ENCODE measurements at regions not wholly inside any gene's neighbourhood (a gene's known extent, or its start where the extent isn't known, plus 50 kb on each side); places are given as distances from the start of the nearest gene placed in this dataset.

DNA sequence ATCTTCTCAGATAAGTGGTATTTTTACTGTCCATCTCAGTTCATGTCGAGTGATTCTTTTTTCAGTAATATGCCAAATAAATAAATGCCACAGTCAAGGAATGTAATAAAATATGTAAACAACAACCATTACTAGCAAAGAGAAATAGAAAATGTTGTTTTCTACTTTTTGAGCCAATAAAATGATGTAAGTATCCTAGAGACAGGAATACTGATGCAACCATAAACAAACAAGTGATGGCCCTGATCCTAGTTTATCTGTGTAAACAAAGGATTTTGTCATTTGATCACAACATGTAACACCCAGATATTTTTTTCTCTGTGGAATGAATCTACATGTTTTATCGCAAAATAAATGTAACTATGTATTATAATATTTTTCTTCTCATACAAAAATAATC lies 1852.8 kb downstream of the EFNA5 start:
- H3K4me1 ChIP-seq: no peaks in the 10 kb centered on the region
- TF ChIP-seq, protein P1, sequence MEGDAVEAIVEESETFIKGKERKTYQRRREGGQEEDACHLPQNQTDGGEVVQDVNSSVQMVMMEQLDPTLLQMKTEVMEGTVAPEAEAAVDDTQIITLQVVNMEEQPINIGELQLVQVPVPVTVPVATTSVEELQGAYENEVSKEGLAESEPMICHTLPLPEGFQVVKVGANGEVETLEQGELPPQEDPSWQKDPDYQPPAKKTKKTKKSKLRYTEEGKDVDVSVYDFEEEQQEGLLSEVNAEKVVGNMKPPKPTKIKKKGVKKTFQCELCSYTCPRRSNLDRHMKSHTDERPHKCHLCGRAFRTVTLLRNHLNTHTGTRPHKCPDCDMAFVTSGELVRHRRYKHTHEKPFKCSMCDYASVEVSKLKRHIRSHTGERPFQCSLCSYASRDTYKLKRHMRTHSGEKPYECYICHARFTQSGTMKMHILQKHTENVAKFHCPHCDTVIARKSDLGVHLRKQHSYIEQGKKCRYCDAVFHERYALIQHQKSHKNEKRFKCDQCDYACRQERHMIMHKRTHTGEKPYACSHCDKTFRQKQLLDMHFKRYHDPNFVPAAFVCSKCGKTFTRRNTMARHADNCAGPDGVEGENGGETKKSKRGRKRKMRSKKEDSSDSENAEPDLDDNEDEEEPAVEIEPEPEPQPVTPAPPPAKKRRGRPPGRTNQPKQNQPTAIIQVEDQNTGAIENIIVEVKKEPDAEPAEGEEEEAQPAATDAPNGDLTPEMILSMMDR (IDR thresholded peaks at IDR 0.05): no peak

DNA sequence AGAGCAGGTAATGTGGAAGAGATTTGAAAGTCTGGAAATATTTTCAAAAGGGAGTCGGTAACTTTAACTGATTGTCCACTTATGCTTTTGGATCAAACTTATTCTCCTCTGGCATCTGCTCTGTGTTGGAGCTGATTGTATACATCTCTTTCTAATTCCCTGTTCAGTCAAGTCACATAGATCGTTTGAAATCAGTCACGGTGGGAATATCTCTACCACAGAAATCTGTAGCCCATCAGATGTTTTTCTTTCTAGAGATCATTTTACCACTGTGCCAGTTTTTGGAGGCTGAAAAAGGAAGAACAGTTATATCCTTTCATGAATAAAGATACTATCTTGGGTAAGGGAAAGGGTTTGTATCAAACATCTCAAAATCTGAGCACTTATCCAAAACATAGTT lies 1853.3 kb downstream of the EFNA5 start:
- Histone ChIP-seq H3K4me3 (no peak overlapping the region), H3K4me1 (no peaks in the 10 kb centered on the region), H3K36me3 (no peaks in the 10 kb centered on the region), H3K27ac (no peak overlapping the region), H3K27me3 (no peaks in the 10 kb centered on the region), H3K9me3 (no peaks in the 10 kb centered on the region)
- TF ChIP-seq, protein P1 (IDR thresholded peaks at IDR 0.05): no peak
- no peak for DNase-seq (ENCODE audit: low spot score)

More for the DNA sequence above, 1852.8 kb downstream of the EFNA5 start:
- no peaks in the 10 kb centered on the region for H3K36me3 ChIP-seq
- DNase-seq (ENCODE audit: low spot score): no peak
- H3K4me3 ChIP-seq: no peak overlapping the region
- H3K9me3 ChIP-seq: no peaks in the 10 kb centered on the region
- H3K27me3 ChIP-seq: no peaks in the 10 kb centered on the region
- H3K27ac ChIP-seq: no peak overlapping the region

DNA sequence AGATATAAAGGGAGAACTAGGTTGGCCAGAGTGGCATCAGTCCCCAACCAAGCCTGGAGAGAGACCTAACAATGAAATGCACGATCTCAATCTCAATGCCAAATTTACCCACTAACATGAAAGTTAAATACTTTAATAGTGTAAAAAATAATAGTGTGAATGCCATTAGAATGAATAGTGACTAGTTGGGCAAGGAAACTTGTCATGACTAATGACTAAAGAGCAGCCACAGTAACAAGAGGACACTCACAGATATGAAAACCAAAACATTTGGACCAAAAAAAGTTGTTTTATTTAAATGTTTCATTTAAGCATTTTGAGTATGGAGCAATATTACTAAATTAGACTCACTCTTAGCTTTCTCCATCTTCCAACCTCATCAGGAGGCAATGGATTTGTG lies 1853.8 kb downstream of the EFNA5 start:
- Histone ChIP-seq H3K4me3 (no peak overlapping the region), H3K4me1 (no peaks in the 10 kb centered on the region), H3K27me3 (no peaks in the 10 kb centered on the region), H3K9me3 (no peaks in the 10 kb centered on the region), H3K36me3 (no peaks in the 10 kb centered on the region), H3K27ac (no peak overlapping the region)
- DNase-seq (ENCODE audit: low spot score): no peak
- TF ChIP-seq, protein P1 (IDR thresholded peaks at IDR 0.05): no peak

DNA sequence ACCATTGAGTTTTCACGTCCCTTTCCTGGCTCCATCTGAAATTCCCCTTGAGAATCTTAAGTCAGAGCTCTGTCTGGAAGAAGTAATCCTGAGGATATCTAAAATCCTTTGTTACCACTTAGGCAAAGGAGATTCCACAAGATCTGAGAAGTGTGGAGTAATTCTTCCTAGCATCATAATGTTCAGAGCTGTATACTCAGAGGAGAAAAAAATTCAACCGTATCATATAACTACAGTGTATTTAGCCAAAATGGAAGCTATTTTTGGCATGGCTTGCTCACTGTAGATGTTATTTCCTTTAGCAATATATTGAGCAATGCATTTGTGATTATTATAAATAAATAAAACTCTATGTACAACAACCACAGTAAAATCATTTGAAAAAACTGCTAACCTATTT lies 1858.4 kb downstream of the EFNA5 start:
- Histone ChIP-seq H3K4me3 (no peak overlapping the region), H3K9me3 (no peaks in the 10 kb centered on the region), H3K27me3 (no peaks in the 10 kb centered on the region), H3K27ac (no peak overlapping the region), H3K4me1 (no peaks in the 10 kb centered on the region), H3K36me3 (no peaks in the 10 kb centered on the region)
- TF ChIP-seq, protein P1 (IDR thresholded peaks at IDR 0.05): no peak
- no peak for DNase-seq (ENCODE audit: low spot score)

DNA sequence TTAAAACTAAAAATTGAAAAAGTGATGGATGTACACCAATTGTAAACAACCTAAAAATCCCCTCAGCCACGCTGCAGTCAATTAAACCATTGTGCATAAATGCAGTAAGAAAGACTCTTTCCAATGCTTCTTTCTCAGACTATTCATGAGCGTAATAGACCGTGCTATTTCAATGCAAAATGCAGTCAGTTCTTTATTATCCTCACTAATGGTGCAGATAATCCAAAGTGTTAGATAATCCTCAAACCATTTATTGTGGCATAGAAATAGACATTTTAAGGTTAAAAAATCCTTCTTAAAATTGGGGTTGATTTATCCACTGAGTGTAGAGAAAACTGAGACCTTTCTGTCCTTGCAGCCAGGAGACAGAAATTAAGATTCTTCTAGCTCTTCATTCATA lies 1862.8 kb downstream of the EFNA5 start:
- H3K4me3 ChIP-seq: no peak overlapping the region
- no peaks in the 10 kb centered on the region for H3K4me1 ChIP-seq
- H3K36me3 ChIP-seq: no peaks in the 10 kb centered on the region
- TF ChIP-seq, protein P1 (IDR thresholded peaks at IDR 0.05): no peak
- no peaks in the 10 kb centered on the region for H3K27me3 ChIP-seq
- no peak overlapping the region for H3K27ac ChIP-seq
- DNase-seq (ENCODE audit: low spot score): no peak
- no peaks in the 10 kb centered on the region for H3K9me3 ChIP-seq

DNA sequence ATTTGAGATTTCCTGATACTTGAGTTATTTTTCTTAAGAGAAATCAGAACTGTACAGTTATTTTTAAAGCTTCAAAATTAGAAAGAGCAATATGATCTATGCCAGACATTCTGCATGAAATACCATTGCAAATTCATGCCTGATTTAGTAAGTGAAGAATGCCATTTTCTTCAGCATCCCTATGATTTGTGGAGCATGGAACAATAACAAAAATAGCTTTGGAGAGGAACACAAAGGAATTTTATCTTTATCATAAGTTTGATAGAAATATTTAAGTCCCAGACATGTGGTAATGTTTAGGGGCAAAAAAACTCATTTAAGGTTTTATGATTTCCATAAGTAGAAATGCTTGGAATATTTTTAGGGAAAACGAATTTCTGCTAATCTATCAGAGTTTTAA lies 1863.4 kb downstream of the EFNA5 start:
- DNase-seq (ENCODE audit: low spot score): no peak
- H3K9me3 ChIP-seq: no peaks in the 10 kb centered on the region
- H3K36me3 ChIP-seq: no peaks in the 10 kb centered on the region
- no peaks in the 10 kb centered on the region for H3K27me3 ChIP-seq
- no peaks in the 10 kb centered on the region for H3K4me1 ChIP-seq
- TF ChIP-seq, protein P1 (IDR thresholded peaks at IDR 0.05): no peak
- H3K4me3 ChIP-seq: no peak overlapping the region
- no peak overlapping the region for H3K27ac ChIP-seq
